HEK293 (cell line): ENCODE measurements at regions not wholly inside any gene's neighbourhood (a gene's known extent, or its start where the extent isn't known, plus 50 kb on each side); places are given as distances from the start of the nearest gene placed in this dataset.

ENCODE experiments used
- GFI1B ChIP-seq: fragments of 450-650 bp; formaldehyde crosslinking; IDR thresholded peaks from 2 replicates; pipeline ENCODE4 v1.5.1; 2016; ENCODE audit warnings: missing biosample characterization, missing genetic modification characterization
- HOXC10 ChIP-seq: sonication (generic); formaldehyde crosslinking; IDR thresholded peaks from 2 replicates; pipeline ENCODE4 v1.8.1; 2023; ENCODE audit warnings: mild to moderate bottlenecking, missing genetic modification reagents
- MZF1 ChIP-seq: fragments of 450-650 bp; formaldehyde crosslinking; IDR thresholded peaks from 2 replicates; pipeline ENCODE4 v1.5.1; 2017; ENCODE audit warnings: missing biosample characterization, missing genetic modification characterization, borderline replicate concordance
- RBAK ChIP-seq: fragments of 450-650 bp; formaldehyde crosslinking; IDR thresholded peaks from 2 replicates; pipeline ENCODE4 v1.5.1; 2016; ENCODE audit warnings: missing biosample characterization, missing genetic modification characterization
- YY2 ChIP-seq: fragments of 450-650 bp; formaldehyde crosslinking; IDR thresholded peaks from 2 replicates; pipeline ENCODE4 v1.5.1; 2016; ENCODE audit warnings: missing biosample characterization, missing genetic modification characterization
- ZBTB17 ChIP-seq: fragments of 450-650 bp; formaldehyde crosslinking; IDR thresholded peaks from 2 replicates; pipeline ENCODE4 v1.5.1; 2016; ENCODE audit warnings: missing biosample characterization, missing genetic modification characterization
- ZBTB20 ChIP-seq: fragments of 450-650 bp; formaldehyde crosslinking; IDR thresholded peaks from 2 replicates; pipeline ENCODE4 v1.5.1; 2016; ENCODE audit warnings: missing biosample characterization, missing genetic modification characterization
- ZNF114 ChIP-seq: fragments of 450-650 bp; formaldehyde crosslinking; IDR thresholded peaks from 2 replicates; pipeline ENCODE4 v1.5.0; 2017; ENCODE audit warnings: missing biosample characterization, missing genetic modification characterization
- ZNF184 ChIP-seq: fragments of 450-650 bp; IDR thresholded peaks from 2 replicates; pipeline ENCODE4 v1.5.1; 2018; ENCODE audit warnings: missing biosample characterization, mild to moderate bottlenecking, missing genetic modification characterization
- ZNF324 ChIP-seq: fragments of 450-650 bp; formaldehyde crosslinking; IDR thresholded peaks from 2 replicates; pipeline ENCODE4 v1.5.1; 2016; ENCODE audit warnings: missing biosample characterization, missing genetic modification characterization
- ZNF366 ChIP-seq: fragments of 450-650 bp; formaldehyde crosslinking; conservative IDR thresholded peaks from 2 replicates; pipeline ENCODE4 v1.5.1; 2016; ENCODE audit warnings: missing biosample characterization, missing genetic modification characterization
- ZNF48 ChIP-seq: fragments of 450-650 bp; formaldehyde crosslinking; IDR thresholded peaks from 2 replicates; pipeline ENCODE4 v1.5.1; 2016; ENCODE audit warnings: missing biosample characterization, missing genetic modification characterization
- ZNF501 ChIP-seq: fragments of 450-650 bp; formaldehyde crosslinking; IDR thresholded peaks from 2 replicates; pipeline ENCODE4 v1.5.1; 2016; ENCODE audit warnings: missing biosample characterization, missing genetic modification characterization
- ZNF510 ChIP-seq: fragments of 450-650 bp; formaldehyde crosslinking; IDR thresholded peaks from 2 replicates; pipeline ENCODE4 v1.5.1; 2018; ENCODE audit warnings: mild to moderate bottlenecking, missing genetic modification characterization, missing biosample characterization; ENCODE audit not compliant: insufficient replicate concordance
- ZNF514 ChIP-seq: fragments of 450-650 bp; formaldehyde crosslinking; IDR thresholded peaks from 2 replicates; pipeline ENCODE4 v1.5.1; 2016; ENCODE audit warnings: missing biosample characterization, missing genetic modification characterization
- ZNF530 ChIP-seq: fragments of 450-650 bp; formaldehyde crosslinking; IDR thresholded peaks from 2 replicates; pipeline ENCODE4 v1.5.1; 2016; ENCODE audit warnings: low read depth, missing biosample characterization, missing genetic modification characterization
- ZNF560 ChIP-seq: fragments of 450-650 bp; formaldehyde crosslinking; IDR thresholded peaks from 2 replicates; pipeline ENCODE4 v1.5.1; 2017; ENCODE audit warnings: missing biosample characterization, missing genetic modification characterization, borderline replicate concordance
- ZNF561 ChIP-seq: fragments of 450-650 bp; IDR thresholded peaks from 2 replicates; pipeline ENCODE4 v1.5.1; 2018; ENCODE audit warnings: missing biosample characterization, missing genetic modification characterization, borderline replicate concordance
- ZNF596 ChIP-seq: fragments of 450-650 bp; IDR thresholded peaks from 2 replicates; pipeline ENCODE4 v1.5.0; 2018; ENCODE audit warnings: missing biosample characterization, mild to moderate bottlenecking, missing genetic modification characterization, moderate library complexity
- ZNF621 ChIP-seq: fragments of 450-650 bp; formaldehyde crosslinking; IDR thresholded peaks from 2 replicates; pipeline ENCODE4 v1.5.1; 2017; ENCODE audit warnings: missing biosample characterization, missing genetic modification characterization
- ZNF670 ChIP-seq: fragments of 450-650 bp; formaldehyde crosslinking; IDR thresholded peaks from 2 replicates; pipeline ENCODE4 v1.5.1; 2016; ENCODE audit warnings: missing biosample characterization, missing genetic modification characterization, low read depth
- ZNF677 ChIP-seq: fragments of 450-650 bp; IDR thresholded peaks from 2 replicates; pipeline ENCODE4 v1.5.0; 2018; ENCODE audit warnings: missing biosample characterization, mild to moderate bottlenecking, missing genetic modification characterization, moderate library complexity
- ZNF707 ChIP-seq: fragments of 450-650 bp; formaldehyde crosslinking; IDR thresholded peaks from 2 replicates; pipeline ENCODE4 v1.5.1; 2016; ENCODE audit warnings: missing biosample characterization, missing genetic modification characterization
- ZNF747 ChIP-seq: fragments of 450-650 bp; formaldehyde crosslinking; IDR thresholded peaks from 2 replicates; pipeline ENCODE4 v1.5.1; 2016; ENCODE audit warnings: missing biosample characterization, missing genetic modification characterization
- ZNF785 ChIP-seq: fragments of 450-650 bp; formaldehyde crosslinking; IDR thresholded peaks from 2 replicates; pipeline ENCODE4 v1.5.1; 2016; ENCODE audit warnings: missing biosample characterization, missing genetic modification characterization
- ZNF791 ChIP-seq: fragments of 450-650 bp; formaldehyde crosslinking; IDR thresholded peaks from 2 replicates; pipeline ENCODE4 v1.5.1; 2016; ENCODE audit warnings: missing biosample characterization, missing genetic modification characterization
- ZXDB ChIP-seq: fragments of 450-650 bp; formaldehyde crosslinking; IDR thresholded peaks from 2 replicates; pipeline ENCODE4 v1.5.1; 2016; ENCODE audit warnings: missing biosample characterization, missing genetic modification characterization
- TF ChIP-seq, protein P1 (sequence below): fragments of 450-650 bp; formaldehyde crosslinking; IDR thresholded peaks from 2 replicates; pipeline ENCODE4 v1.5.1; 2017; ENCODE audit warnings: missing biosample characterization, missing genetic modification characterization
- TF ChIP-seq, protein P2 (sequence below): fragments of 450-650 bp; formaldehyde crosslinking; IDR thresholded peaks from 2 replicates; pipeline ENCODE4 v1.5.1; 2017; ENCODE audit warnings: missing biosample characterization, missing genetic modification characterization
- TF ChIP-seq, protein P3 (sequence below): fragments of 450-650 bp; formaldehyde crosslinking; IDR thresholded peaks from 2 replicates; pipeline ENCODE4 v1.5.1; 2017; ENCODE audit warnings: missing biosample characterization, missing genetic modification characterization
- TF ChIP-seq, protein P4 (sequence below): fragments of 450-650 bp; formaldehyde crosslinking; conservative IDR thresholded peaks from 2 replicates; pipeline ENCODE4 v1.5.1; 2016; ENCODE audit warnings: low read depth, missing biosample characterization, missing genetic modification characterization
- TF ChIP-seq, protein P5 (sequence below): fragments of 450-650 bp; IDR thresholded peaks from 2 replicates; pipeline ENCODE4 v1.5.1; 2018; ENCODE audit warnings: missing biosample characterization, mild to moderate bottlenecking, missing genetic modification characterization

DNA sequence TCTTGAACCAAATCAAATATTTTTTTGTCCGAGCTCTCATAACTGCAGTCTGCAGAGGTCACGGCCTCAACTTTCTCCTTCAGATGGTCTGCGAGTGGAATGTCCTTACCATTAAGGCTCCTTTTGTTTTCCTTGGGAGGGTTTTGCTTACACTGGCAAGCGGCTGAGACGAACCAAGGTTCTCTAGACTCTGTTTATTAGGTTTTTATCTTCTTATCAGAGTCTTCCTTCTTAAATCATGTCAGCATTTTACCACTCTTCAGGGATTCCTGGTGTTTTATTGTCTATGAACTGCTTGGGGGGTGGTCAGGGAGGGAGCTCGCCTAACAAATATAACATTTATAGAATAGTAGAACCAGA is 773.7 kb upstream of the NR2F2 start (continued):
- TF ChIP-seq ZNF324 (tag by site-specific recombination) (peak; percentile 40; the same call in 1 of the 2 replicates), RBAK (no peak), ZBTB17 (tag by site-specific recombination) (no peak), ZNF48 (no peak), ZNF747 (tag by site-specific recombination) (no peak), ZNF621 (tag by site-specific recombination) (no peak), ZNF677 (no peak), ZNF561 (tag by site-specific recombination) (peak; percentile 96), ZNF366 (tag by site-specific recombination) (no peak), ZNF707 (no peak), ZNF114 (tag by site-specific recombination) (no peak), ZNF785 (tag by site-specific recombination) (no peak), ZNF510 (peak; percentile 6), ZBTB20 (tag by site-specific recombination) (no peak), ZXDB (tag by site-specific recombination) (peak; percentile 95), ZNF596 (peak; percentile 87), ZNF560 (tag by site-specific recombination) (no peak), ZNF530 (no peak), ZNF184 (no peak), ZNF791 (tag by site-specific recombination) (no peak), ZNF501 (no peak; the same call in 1 of the 2 replicates), HOXC10 (CRISPR knock-in tag) (no peak), MZF1 (tag by site-specific recombination) (peak; percentile 47; the same call in 1 of the 2 replicates), ZNF514 (tag by site-specific recombination) (no peak), GFI1B (tag by site-specific recombination) (peak; percentile 77; the same call in 1 of the 2 replicates), ZNF670 (no peak), YY2 (tag by site-specific recombination) (no peak)
- TF ChIP-seq, protein P1, sequence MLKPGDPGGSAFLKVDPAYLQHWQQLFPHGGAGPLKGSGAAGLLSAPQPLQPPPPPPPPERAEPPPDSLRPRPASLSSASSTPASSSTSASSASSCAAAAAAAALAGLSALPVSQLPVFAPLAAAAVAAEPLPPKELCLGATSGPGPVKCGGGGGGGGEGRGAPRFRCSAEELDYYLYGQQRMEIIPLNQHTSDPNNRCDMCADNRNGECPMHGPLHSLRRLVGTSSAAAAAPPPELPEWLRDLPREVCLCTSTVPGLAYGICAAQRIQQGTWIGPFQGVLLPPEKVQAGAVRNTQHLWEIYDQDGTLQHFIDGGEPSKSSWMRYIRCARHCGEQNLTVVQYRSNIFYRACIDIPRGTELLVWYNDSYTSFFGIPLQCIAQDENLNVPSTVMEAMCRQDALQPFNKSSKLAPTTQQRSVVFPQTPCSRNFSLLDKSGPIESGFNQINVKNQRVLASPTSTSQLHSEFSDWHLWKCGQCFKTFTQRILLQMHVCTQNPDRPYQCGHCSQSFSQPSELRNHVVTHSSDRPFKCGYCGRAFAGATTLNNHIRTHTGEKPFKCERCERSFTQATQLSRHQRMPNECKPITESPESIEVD (tag by site-specific recombination): peak; percentile 96
- TF ChIP-seq, protein P2, sequence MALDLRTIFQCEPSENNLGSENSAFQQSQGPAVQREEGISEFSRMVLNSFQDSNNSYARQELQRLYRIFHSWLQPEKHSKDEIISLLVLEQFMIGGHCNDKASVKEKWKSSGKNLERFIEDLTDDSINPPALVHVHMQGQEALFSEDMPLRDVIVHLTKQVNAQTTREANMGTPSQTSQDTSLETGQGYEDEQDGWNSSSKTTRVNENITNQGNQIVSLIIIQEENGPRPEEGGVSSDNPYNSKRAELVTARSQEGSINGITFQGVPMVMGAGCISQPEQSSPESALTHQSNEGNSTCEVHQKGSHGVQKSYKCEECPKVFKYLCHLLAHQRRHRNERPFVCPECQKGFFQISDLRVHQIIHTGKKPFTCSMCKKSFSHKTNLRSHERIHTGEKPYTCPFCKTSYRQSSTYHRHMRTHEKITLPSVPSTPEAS (tag by site-specific recombination): no peak
- TF ChIP-seq, protein P3, sequence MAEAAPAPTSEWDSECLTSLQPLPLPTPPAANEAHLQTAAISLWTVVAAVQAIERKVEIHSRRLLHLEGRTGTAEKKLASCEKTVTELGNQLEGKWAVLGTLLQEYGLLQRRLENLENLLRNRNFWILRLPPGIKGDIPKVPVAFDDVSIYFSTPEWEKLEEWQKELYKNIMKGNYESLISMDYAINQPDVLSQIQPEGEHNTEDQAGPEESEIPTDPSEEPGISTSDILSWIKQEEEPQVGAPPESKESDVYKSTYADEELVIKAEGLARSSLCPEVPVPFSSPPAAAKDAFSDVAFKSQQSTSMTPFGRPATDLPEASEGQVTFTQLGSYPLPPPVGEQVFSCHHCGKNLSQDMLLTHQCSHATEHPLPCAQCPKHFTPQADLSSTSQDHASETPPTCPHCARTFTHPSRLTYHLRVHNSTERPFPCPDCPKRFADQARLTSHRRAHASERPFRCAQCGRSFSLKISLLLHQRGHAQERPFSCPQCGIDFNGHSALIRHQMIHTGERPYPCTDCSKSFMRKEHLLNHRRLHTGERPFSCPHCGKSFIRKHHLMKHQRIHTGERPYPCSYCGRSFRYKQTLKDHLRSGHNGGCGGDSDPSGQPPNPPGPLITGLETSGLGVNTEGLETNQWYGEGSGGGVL (tag by site-specific recombination): peak; percentile 71
- TF ChIP-seq, protein P4, sequence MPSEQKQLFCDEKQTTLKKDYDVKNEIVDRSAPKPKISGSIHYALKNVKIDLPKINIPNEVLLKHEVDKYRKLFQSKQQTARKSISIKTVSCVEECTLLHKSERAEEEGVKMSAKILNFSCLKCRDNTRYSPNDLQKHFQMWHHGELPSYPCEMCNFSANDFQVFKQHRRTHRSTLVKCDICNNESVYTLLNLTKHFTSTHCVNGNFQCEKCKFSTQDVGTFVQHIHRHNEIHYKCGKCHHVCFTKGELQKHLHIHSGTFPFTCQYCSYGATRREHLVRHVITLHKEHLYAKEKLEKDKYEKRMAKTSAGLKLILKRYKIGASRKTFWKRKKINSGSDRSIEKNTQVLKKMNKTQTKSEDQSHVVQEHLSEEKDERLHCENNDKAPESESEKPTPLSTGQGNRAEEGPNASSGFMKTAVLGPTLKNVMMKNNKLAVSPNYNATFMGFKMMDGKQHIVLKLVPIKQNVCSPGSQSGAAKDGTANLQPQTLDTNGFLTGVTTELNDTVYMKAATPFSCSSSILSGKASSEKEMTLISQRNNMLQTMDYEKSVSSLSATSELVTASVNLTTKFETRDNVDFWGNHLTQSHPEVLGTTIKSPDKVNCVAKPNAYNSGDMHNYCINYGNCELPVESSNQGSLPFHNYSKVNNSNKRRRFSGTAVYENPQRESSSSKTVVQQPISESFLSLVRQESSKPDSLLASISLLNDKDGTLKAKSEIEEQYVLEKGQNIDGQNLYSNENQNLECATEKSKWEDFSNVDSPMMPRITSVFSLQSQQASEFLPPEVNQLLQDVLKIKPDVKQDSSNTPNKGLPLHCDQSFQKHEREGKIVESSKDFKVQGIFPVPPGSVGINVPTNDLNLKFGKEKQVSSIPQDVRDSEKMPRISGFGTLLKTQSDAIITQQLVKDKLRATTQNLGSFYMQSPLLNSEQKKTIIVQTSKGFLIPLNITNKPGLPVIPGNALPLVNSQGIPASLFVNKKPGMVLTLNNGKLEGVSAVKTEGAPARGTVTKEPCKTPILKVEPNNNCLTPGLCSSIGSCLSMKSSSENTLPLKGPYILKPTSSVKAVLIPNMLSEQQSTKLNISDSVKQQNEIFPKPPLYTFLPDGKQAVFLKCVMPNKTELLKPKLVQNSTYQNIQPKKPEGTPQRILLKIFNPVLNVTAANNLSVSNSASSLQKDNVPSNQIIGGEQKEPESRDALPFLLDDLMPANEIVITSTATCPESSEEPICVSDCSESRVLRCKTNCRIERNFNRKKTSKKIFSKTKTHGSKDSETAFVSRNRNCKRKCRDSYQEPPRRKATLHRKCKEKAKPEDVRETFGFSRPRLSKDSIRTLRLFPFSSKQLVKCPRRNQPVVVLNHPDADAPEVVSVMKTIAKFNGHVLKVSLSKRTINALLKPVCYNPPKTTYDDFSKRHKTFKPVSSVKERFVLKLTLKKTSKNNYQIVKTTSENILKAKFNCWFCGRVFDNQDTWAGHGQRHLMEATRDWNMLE: peak; percentile 36; the same call in 1 of the 2 replicates
- TF ChIP-seq, protein P5, sequence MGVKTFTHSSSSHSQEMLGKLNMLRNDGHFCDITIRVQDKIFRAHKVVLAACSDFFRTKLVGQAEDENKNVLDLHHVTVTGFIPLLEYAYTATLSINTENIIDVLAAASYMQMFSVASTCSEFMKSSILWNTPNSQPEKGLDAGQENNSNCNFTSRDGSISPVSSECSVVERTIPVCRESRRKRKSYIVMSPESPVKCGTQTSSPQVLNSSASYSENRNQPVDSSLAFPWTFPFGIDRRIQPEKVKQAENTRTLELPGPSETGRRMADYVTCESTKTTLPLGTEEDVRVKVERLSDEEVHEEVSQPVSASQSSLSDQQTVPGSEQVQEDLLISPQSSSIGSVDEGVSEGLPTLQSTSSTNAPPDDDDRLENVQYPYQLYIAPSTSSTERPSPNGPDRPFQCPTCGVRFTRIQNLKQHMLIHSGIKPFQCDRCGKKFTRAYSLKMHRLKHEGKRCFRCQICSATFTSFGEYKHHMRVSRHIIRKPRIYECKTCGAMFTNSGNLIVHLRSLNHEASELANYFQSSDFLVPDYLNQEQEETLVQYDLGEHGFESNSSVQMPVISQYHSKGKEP (tag by site-specific recombination): peak; percentile 71
